OCI-LY1 (cell line): ENCODE measurements at regions not wholly inside any gene's neighbourhood (a gene's known extent, or its start where the extent isn't known, plus 50 kb on each side); places are given as distances from the start of the nearest gene placed in this dataset.

Experiments used
- CTCF ChIP-seq: fragments of 200-600 bp; sonication (generic), shearing (Covaris generic); IDR thresholded peaks from 2 replicates; pipeline ENCODE4 v1.5.1; 2017; ENCODE audit warnings: mild to moderate bottlenecking, antibody characterized with exemption, low read length, moderate library complexity, mixed read lengths
- EZH2 ChIP-seq: fragments of 200-600 bp; sonication (generic), shearing (Covaris generic); IDR thresholded peaks from 2 replicates; pipeline ENCODE4 v1.8.0; 2017; ENCODE audit warnings: borderline replicate concordance, mixed run types, mild to moderate bottlenecking, antibody characterized with exemption, low read length, moderate library complexity, mixed read lengths

GRCh38 chr11:95341221-95341620 is 110.2 kb upstream of the SESN3 start:
- TF ChIP-seq CTCF (no peak), EZH2 (no peak)
